Right hindlimb (tissue), 1 donor: ENCODE measurements at regions not wholly inside any gene's neighbourhood (a gene's known extent, or its start where the extent isn't known, plus 50 kb on each side); places are given as distances from the start of the nearest gene placed in this dataset.
"Not testable (repeated sequence)": the region's sequence is repeated elsewhere in the genome, so short reads cannot be mapped to it uniquely, and the experiment has no call there.

Experiments used
- DNase-seq: peaks from one replicate; pipeline ENCODE4 v3.0.0-alpha.2; 2018

- DNase-seq: no peak
Observed at GRCh38 chr15:92805080-92805690, 94.9 kb upstream of the CHD2 start.

DNA sequence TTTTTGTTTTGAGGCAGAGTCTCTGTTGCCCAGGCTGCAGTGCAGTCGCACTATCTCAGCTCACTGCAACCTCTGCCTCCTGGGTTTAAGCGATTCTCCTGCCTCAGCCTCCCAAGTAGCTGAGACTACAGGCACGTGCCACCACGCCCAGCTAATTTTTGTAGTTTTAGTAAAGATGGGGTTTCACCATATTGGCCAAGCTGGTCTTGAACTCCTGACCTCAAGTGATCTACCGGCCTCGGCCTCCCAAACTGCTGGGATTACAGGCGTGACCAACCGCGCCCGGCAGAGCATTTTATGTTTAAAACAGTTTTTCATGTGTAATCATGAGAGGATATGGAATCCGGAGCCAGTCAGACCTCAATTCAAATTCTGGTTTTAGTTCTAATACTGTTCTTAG, 94.0 kb upstream of the CHD2 start:
- not testable (repeated sequence) for DNase-seq

DNA sequence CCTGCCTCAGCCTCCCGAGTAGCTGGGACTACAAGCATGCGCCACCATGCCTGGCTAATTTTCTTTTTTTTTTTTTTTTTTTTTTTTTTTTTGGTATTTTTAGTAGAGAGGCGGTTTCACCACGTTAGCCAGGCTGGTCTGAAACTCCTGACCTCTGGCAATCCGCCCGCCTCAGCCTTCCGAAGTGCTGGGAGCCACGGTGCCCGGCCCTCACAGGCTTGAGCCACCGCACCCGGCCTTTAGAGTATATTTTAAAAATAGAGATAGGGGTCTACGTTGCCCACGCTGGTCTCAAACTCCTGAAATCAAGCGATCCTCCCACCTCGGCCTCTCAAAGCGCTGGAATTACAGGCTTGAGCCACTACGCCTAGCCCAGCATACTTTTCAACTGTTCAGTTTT, 93.4 kb upstream of the CHD2 start:
- DNase-seq: no peak

- DNase-seq: peak; percentile 36
Observed at GRCh38 chr15:92807971-92808571, 92.1 kb upstream of the CHD2 start.

GRCh38 chr15:92808598-92809063, 91.5 kb upstream of the CHD2 start:
- DNase-seq: peak; percentile 73

DNA sequence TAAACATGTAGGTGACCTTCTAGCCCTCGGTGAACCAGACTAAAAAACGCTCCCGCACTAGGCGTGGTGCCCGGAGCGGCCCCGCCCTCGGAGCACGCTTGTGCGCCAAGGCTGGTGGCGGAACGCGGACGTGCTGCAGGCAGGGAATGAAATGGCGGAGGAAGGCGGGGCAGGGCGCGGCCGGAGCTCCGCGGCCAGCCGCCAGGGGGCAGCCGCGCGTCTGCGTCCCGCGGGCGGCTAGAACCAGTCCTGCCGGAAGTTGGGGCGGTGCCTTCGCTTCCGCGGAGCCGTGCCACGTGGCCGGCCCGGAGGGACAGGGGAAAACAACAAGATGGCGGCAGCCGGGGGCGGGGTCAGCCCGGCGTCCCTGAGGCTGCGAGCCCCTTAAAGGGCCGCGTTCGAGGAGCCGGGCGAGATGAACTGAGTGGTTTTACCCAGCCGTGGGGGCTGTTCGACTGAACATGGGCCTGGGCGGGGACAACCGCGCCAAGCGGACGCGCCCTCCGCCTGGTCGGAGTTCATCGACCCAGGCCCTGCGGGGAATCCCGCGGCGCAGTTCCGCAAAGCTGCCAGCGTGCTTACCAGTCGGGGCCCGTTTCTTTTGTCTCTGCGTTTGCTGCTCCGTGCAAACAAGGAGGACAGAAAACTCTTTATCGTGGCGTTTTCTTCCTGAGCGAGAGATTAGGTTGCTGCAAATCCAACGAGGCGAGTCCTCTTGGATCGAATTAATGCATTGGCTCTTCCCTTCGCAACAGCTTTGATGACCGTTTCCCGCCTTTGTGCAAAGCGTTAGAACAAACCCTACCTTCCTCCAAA, 90.9 kb upstream of the CHD2 start:
- DNase-seq: peak; percentile 99

GRCh38 chr15:92809880-92810361, 90.2 kb upstream of the CHD2 start:
- DNase-seq: peak; percentile 69

DNA sequence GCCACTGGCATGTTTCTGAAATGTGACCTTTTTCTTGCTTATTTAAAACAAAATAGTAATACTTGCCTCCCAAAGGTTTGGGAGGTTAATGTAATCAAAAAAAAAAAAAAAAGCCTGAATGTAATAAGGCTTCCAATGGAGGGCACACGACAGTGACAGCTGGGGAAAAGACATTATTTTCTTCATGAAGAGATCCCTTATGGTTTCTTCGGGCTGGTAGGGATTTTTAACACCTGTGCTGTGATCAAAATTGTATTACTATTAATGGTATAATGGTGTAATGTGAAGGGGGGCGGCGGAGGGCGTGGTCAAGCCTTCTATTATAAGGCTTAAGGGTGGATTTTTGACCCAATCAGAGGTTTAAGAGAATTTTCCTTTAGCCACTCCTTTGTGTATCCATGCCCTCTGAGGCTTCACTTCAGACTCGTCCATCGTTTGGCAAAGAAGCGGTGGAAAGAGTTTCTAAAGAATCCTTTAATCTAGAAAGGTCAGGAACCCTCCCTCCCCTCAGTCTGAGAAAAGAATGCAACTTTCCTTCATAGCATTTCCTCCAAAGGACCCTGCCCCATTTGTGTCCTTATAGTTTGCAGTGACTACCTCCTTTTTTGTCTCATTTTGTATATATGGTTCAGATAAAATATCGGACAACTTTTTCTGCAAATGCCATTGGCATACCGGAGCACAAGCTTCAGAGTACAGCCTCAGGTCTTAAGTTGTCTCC, 89.5 kb upstream of the CHD2 start:
- DNase-seq: peak; percentile 78

DNA sequence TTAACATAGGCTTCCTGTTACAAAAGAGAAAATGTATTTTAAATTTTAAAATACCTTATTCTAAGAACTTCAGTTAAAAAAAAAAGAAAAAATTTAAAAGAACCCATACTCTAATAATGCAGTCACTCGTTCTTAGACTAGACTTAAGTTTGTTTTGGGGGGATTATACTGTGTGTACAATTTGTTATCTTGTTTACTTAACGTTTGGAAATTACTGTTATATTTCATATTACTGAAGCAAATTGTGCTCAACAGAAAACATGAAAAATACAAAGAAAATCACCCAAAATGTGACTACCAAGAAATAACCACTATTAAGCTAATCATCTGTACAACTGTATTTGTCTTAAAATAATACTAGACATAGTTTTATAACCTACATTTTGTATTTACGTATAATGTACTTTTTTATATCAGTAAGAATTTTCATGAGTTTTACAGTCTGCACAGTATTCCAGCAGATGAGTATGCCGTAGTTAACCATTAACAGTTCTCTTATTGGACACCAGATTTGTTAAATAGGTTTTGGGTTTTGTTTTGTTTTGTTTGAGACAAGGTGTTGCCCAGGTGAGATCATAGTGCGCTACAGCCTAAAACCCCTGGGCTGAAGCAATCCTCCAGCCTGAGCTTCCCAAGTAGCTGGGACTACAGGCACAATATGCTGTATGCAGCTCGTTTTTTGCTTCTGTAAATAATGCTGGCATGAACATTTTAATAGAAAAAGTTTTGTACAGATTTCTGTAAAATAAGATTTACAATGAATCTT, 88.8 kb upstream of the CHD2 start:
- DNase-seq: peak; percentile 34

DNA sequence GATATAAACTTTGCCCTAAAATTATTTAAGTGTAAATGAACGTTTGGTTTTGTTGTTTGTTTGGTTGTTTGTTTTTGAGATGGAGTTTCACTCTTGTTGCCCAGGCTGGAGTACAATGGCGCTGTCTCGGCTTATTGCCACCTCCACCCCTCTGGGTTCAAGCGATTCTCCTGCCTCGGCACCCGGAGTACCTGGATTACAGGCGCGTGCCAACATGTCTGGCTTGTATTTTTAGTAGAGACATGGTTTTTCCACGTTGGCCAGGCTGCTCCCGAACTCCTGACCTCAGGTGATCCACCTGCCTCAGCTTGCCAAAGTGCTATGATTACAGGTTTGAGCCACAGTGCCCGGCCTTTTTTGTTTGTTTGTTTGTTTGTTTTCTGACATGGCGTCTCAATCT, 87.9 kb upstream of the CHD2 start:
- DNase-seq: no peak

- no peak for DNase-seq
Observed at GRCh38 chr15:92813485-92813884, 86.6 kb upstream of the CHD2 start.

DNA sequence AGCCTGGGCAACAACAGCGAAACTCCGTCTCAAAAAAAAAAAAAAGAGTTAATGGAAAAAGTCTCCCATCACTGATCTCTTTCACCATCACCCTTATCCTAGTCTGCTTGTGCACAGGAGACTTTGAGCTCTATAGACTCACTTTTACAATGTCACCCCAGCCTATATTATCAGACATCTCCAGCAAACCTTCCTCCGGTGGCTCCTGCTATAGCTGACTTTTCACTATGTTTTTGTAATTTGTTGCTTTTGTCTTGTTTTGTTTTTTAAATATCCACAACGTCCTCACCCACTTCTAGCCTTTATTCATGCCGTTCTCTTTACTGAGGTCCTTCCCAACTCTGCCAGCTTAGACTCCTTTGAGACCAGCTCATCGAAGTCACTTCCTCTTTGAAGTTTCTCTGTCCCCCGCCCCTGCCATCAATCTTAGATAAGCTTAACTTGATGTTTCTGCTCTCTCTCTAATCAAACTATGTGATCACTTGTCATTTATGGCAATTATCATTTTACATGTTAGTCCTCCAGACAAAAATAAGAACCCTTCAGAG, 82.7 kb upstream of the CHD2 start:
- DNase-seq: no peak

- DNase-seq: no peak
Observed at GRCh38 chr15:92818651-92819277, 81.4 kb upstream of the CHD2 start.

GRCh38 chr15:92819278-92820235, 80.6 kb upstream of the CHD2 start:
- DNase-seq: peak; percentile 37

DNA sequence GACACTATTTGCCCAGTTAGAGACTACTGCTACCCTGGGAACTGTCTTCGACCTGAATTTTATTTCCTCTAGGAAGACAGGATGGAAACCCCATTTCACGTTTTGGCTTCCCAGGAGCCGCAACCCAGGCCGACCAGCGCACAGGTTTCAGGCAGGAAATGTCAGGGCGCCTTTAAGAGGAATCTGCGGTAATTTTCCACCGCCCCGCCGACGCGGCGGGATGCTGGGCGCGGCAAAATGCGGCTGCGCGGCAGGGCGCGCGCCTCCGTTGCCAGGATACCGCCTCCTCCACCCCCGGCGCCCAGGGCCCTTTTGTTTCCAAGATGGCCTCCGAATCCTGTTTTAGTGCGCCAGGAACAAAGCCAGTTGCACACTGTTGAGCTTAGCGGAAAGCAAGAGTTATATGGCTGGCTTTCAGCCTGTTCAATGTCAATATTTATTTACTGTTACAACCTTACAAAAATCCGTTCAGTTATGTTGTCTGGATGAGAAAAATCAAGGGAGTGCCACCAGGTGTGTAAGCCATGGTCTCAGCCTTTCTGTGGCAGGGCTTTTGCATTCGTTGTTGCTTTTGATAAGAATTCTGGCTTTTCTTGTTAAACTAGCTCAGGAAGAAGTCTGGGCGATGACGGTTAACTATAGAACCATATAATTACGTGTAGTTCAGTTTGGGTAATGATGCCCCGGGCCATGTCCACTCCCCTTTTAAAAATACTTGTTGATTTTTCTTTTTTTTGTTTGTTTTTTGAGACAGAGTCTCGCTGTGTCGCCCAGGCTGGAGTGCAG, 79.7 kb upstream of the CHD2 start:
- DNase-seq: peak; percentile 96

DNA sequence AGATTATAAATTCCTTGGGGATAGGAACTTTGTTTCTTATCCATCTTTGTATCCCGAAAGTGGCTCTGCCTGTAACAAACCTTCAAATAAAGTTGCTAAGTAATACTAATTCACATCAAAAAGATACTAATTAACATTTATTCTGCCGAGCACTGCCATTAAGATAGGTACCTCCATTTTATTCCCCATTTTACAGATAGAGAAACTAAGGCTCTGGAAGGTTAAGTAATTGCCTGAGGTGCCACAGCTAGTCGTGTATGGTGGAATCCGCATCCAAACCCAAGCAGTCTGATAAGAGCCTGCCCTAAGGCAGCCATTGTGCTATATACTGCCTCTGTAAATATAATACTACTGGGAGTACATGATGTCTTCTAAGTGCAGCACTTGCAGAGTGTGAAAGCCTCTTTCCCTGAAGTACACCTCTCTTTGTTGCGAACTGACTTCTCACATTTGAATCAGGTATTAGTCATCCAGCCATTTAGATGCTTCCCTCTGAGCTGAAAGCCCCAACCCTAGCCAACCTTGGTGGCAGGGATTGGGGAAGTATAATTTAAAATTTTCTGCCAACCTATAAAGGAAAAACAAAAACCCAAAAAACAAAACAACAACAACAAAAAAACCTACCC, 78.5 kb upstream of the CHD2 start:
- DNase-seq: no peak

DNA sequence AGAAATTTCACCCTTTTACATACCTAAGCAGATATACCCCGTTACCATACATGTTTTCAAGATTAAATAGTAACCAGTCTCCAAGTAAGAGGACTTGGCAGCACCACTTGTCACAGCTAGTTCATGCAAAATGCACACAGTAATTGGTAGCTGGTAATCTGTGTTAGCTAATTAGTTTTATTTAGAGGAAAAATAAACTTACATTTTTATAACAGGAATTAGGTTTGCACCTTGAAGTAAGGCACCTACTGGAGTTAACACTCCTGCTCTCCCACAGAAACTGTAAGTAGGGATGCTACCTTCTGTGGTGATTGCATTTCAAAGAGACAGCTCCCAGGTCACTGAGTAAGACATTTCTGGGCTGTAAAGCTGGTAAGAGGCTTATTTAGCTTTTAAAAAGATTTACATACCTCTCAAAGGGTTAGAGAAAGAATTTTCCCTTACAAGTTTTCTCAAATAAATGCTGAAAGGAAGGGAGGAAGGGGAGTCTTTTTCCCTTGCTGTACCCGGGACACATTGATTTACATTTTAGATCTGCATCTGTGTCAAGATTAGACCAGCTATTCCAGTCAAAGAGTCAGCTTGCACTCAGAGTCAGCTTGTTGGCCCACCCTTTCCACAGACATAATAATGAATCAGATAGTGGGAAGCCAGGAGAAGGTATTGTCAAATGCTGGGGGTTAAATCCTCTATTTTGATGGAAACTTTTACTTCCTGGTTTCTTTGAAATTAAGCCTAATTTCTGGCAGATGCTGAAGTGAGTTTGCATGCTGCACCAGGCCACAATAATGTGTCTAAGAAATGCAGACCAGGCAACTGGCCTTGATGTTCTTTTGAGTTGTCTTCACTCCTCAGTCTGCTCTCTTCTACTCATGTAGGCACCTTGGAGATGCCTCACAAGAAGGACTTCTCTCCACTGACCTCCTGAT, 77.6 kb upstream of the CHD2 start:
- DNase-seq: no peak

DNA sequence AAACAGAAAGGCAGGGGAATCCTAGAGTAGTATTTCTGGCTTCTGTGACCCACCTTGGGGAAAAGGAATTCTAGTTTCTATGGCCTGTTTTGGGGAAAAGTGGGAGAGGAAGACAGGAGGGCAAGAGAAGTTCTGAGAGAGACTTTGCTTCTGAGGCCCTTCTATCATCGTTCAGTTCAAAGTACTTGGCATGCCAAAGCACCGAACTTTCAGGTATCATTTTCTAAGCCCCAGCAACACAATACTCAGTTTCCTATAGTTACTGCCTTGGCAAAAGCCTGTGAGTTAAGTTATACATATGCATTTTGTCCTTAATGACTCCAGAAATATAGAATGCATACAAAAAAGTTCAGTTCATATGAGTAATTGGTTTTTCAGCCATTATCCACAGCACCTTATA, 74.1 kb upstream of the CHD2 start:
- no peak for DNase-seq
